A172 (cell line): ENCODE measurements at regions not wholly inside any gene's neighbourhood (a gene's known extent, or its start where the extent isn't known, plus 50 kb on each side); places are given as distances from the start of the nearest gene placed in this dataset.

Experiments
- DNase-seq: peaks from one replicate; pipeline ENCODE4 v3.0.0-alpha.2; 2015; ENCODE audit warnings: low spot score

- DNase-seq = no peak
Observed at GRCh38 chr17:14901376-14901775, 363.8 kb downstream of the PMP22 start.

- DNase-seq = peak; percentile 14
Observed at GRCh38 chr17:14886200-14886739, 378.9 kb downstream of the PMP22 start.

GRCh38 chr17:14882131-14882530, 383.0 kb downstream of the PMP22 start:
- DNase-seq = no peak

GRCh38 chr17:14875557-14876412, 389.3 kb downstream of the PMP22 start:
- DNase-seq = no peak

GRCh38 chr17:14873996-14874395, 391.1 kb downstream of the PMP22 start:
- DNase-seq = no peak

- DNase-seq = no peak
Observed at GRCh38 chr17:14873540-14873939, 391.6 kb downstream of the PMP22 start.

GRCh38 chr17:14871921-14872320, 393.2 kb downstream of the PMP22 start:
- DNase-seq = no peak

- DNase-seq = no peak
Observed at GRCh38 chr17:14866266-14866665, 398.9 kb downstream of the PMP22 start.

GRCh38 chr17:14864127-14864526, 401.0 kb downstream of the PMP22 start:
- DNase-seq = no peak

- DNase-seq = no peak
Observed at GRCh38 chr17:14859542-14859941, 405.6 kb downstream of the PMP22 start.

- DNase-seq = no peak
Observed at GRCh38 chr17:14856176-14856575, 408.9 kb downstream of the PMP22 start.

GRCh38 chr17:14854691-14855090, 410.4 kb downstream of the PMP22 start:
- no peak for DNase-seq

GRCh38 chr17:14845591-14846281, 419.4 kb downstream of the PMP22 start:
- no peak for DNase-seq

- no peak for DNase-seq
Observed at GRCh38 chr17:14843086-14843795, 421.9 kb downstream of the PMP22 start.

GRCh38 chr17:14840616-14841231, 424.4 kb downstream of the PMP22 start:
- peak; percentile 22 for DNase-seq

GRCh38 chr17:14838567-14838966, 426.6 kb downstream of the PMP22 start:
- DNase-seq = no peak

- DNase-seq = peak; percentile 23
Observed at GRCh38 chr17:14833201-14833785, 431.8 kb downstream of the PMP22 start.

GRCh38 chr17:14831491-14831890, 433.6 kb downstream of the PMP22 start:
- no peak for DNase-seq

- no peak for DNase-seq
Observed at GRCh38 chr17:14827396-14827919, 437.7 kb downstream of the PMP22 start.

GRCh38 chr17:14826358-14826757, 438.8 kb downstream of the PMP22 start:
- DNase-seq = no peak

GRCh38 chr17:14818469-14818868, 446.7 kb downstream of the PMP22 start:
- DNase-seq = no peak
